Neural progenitor cell (in vitro differentiated cells): ENCODE measurements at regions not wholly inside any gene's neighbourhood (a gene's known extent, or its start where the extent isn't known, plus 50 kb on each side); places are given as distances from the start of the nearest gene placed in this dataset.
"Not testable (repeated sequence)": the region's sequence is repeated elsewhere in the genome, so short reads cannot be mapped to it uniquely, and the experiment has no call there.

Experiments used
- DNase-seq: peaks from one replicate; pipeline ENCODE4 v3.0.0-alpha.2; 2016; ENCODE audit warnings: low spot score
- H2AFZ ChIP-seq: fragments of 200-600 bp; sonication (generic); replicated peaks from 2 replicates; pipeline ENCODE4 v1.6.1; 2016; ENCODE audit warnings: antibody characterized with exemption
- H3F3A ChIP-seq: fragments of 200-600 bp; sonication (generic); 2 replicates; pipeline ENCODE4 v1.6.1; 2016; ENCODE audit warnings: antibody characterized with exemption, low read depth
- H3K27ac ChIP-seq: fragments of 200-600 bp; sonication (generic); 2 replicates; pipeline ENCODE4 v1.5.1; 2016; ENCODE audit warnings: mild to moderate bottlenecking
- H3K27me3 ChIP-seq: fragments of 200-600 bp; sonication (generic); 2 replicates; pipeline ENCODE4 v1.6.1; 2016; ENCODE audit warnings: mild to moderate bottlenecking, moderate library complexity
- H3K36me3 ChIP-seq: fragments of 200-600 bp; sonication (generic); 2 replicates; pipeline ENCODE4 v1.5.1; 2016
- H3K4me1 ChIP-seq: fragments of 200-600 bp; sonication (generic); 2 replicates; pipeline ENCODE4 v1.6.1; 2016; ENCODE audit warnings: mixed run types
- H3K4me2 ChIP-seq: fragments of 200-600 bp; sonication (generic); 2 replicates; pipeline ENCODE4 v1.6.1; 2016
- H3K4me3 ChIP-seq: fragments of 200-600 bp; sonication (generic); 2 replicates; pipeline ENCODE4 v1.5.1; 2016
- H3K79me2 ChIP-seq: fragments of 200-600 bp; sonication (generic); 2 replicates; pipeline ENCODE4 v1.6.1; 2016; ENCODE audit warnings: low read depth
- H3K9ac ChIP-seq: fragments of 200-600 bp; sonication (generic); 2 replicates; pipeline ENCODE4 v1.6.1; 2016
- H3K9me3 ChIP-seq: fragments of 200-600 bp; sonication (generic); 2 replicates; pipeline ENCODE4 v1.5.1; 2016; ENCODE audit warnings: low read depth
- H4K20me1 ChIP-seq: fragments of 200-600 bp; sonication (generic); 2 replicates; pipeline ENCODE4 v1.6.1; 2016; ENCODE audit warnings: low read depth
- H3K27ac Mint-ChIP-seq: 3 replicates; pipeline ENCODE4 v1.8.0; 2021; ENCODE audit warnings: mixed read lengths
- H3K27me3 Mint-ChIP-seq: 2 replicates; pipeline ENCODE4 v1.8.0; 2022; ENCODE audit warnings: low read depth, mild to moderate bottlenecking, inconsistent platforms, moderate library complexity, mixed read lengths; ENCODE audit not compliant: insufficient read depth
- H3K36me3 Mint-ChIP-seq: 3 replicates; pipeline ENCODE4 v1.8.0; 2021; ENCODE audit warnings: mixed read lengths
- H3K4me1 Mint-ChIP-seq: 3 replicates; pipeline ENCODE4 v1.8.0; 2021; ENCODE audit warnings: mixed read lengths
- H3K4me3 Mint-ChIP-seq: 3 replicates; pipeline ENCODE4 v1.8.0; 2021; ENCODE audit warnings: mild to moderate bottlenecking, moderate library complexity, mixed read lengths
- H3K9me3 Mint-ChIP-seq: 3 replicates; pipeline ENCODE4 v1.8.0; 2020; ENCODE audit warnings: mixed read lengths
- EZH2 ChIP-seq: fragments of 200-600 bp; sonication (generic); IDR thresholded peaks from 2 replicates; pipeline ENCODE4 v1.6.1; 2017; ENCODE audit warnings: antibody characterized with exemption, mild to moderate bottlenecking, moderate library complexity
- EZH2phosphoT487 ChIP-seq: fragments of 200-600 bp; sonication (generic); IDR thresholded peaks from 2 replicates; pipeline ENCODE4 v1.6.1; 2017; ENCODE audit warnings: antibody characterized with exemption
- TF ChIP-seq, protein P1 (sequence below): fragments of 200-600 bp; sonication (generic); IDR thresholded peaks from 2 replicates; pipeline ENCODE4 v1.5.1; 2017; ENCODE audit warnings: antibody characterized with exemption, mild to moderate bottlenecking

GRCh38 chr2:53033411-53033810, 734.2 kb upstream of the CHAC2 start:
- no peak overlapping the region for H3K4me3 Mint-ChIP-seq
- H3K4me1 ChIP-seq: no peaks in the 10 kb centered on the region
- H3K27ac ChIP-seq: no peak overlapping the region
- H3K4me2 ChIP-seq: no peak overlapping the region
- no peaks in the 10 kb centered on the region for H3K79me2 ChIP-seq
- no peaks in the 10 kb centered on the region for H4K20me1 ChIP-seq
- no peaks in the 10 kb centered on the region for H3K27me3 Mint-ChIP-seq
- TF ChIP-seq, protein P1, sequence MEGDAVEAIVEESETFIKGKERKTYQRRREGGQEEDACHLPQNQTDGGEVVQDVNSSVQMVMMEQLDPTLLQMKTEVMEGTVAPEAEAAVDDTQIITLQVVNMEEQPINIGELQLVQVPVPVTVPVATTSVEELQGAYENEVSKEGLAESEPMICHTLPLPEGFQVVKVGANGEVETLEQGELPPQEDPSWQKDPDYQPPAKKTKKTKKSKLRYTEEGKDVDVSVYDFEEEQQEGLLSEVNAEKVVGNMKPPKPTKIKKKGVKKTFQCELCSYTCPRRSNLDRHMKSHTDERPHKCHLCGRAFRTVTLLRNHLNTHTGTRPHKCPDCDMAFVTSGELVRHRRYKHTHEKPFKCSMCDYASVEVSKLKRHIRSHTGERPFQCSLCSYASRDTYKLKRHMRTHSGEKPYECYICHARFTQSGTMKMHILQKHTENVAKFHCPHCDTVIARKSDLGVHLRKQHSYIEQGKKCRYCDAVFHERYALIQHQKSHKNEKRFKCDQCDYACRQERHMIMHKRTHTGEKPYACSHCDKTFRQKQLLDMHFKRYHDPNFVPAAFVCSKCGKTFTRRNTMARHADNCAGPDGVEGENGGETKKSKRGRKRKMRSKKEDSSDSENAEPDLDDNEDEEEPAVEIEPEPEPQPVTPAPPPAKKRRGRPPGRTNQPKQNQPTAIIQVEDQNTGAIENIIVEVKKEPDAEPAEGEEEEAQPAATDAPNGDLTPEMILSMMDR: no peak
- TF ChIP-seq EZH2 (no peak), EZH2phosphoT487 (no peak)
- no peak overlapping the region for H2AFZ ChIP-seq
- no peak overlapping the region for H3K27ac Mint-ChIP-seq
- H3K9ac ChIP-seq: no peak overlapping the region
- no peaks in the 10 kb centered on the region for H3K9me3 Mint-ChIP-seq
- DNase-seq: no peak
- no peaks in the 10 kb centered on the region for H3K27me3 ChIP-seq
- H3F3A ChIP-seq: no peaks in the 10 kb centered on the region
- no peaks in the 10 kb centered on the region for H3K4me1 Mint-ChIP-seq
- no peaks in the 10 kb centered on the region for H3K36me3 ChIP-seq
- no peak overlapping the region for H3K4me3 ChIP-seq
- H3K9me3 ChIP-seq: no peaks in the 10 kb centered on the region
- H3K36me3 Mint-ChIP-seq: no peaks in the 10 kb centered on the region

DNA sequence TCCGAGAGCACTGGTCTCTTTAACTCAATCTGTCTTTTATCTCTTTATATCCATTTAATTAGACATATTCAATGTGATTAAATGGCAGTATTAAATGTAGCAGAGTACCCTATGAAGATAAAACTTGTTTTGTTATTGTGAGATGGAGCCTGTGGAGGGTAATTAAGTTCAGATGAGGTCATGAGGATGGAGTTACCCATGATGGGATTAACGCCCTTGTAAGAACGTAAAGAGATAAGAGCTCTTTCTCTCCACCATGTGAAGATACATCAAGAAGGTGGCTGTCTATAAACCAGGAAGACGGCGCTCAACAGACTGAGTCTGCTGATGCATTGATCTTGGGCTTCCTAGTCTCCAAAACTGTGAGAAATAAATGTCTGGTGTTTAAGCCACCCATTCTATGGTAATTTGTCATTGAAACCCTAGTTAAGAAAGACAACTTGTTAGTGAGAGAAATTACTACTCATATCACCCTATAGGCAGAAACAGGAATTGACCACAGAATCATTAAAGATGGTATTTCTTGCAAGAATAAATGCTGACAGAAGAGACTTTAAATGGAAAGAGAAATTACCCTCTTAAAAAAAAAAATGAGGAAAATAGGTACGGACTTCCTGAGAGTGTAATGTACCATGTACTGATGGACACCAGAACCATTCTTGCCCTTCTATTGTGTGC, 738.7 kb upstream of the CHAC2 start:
- H3K4me2 ChIP-seq: no peak overlapping the region
- H3K9ac ChIP-seq: no peak overlapping the region

GRCh38 chr2:53028225-53028624, 739.4 kb upstream of the CHAC2 start:
- Mint-ChIP-seq H3K27me3 (no peaks in the 10 kb centered on the region), H3K4me1 (no peaks in the 10 kb centered on the region), H3K4me3 (no peak overlapping the region), H3K9me3 (no peaks in the 10 kb centered on the region), H3K36me3 (no peaks in the 10 kb centered on the region), H3K27ac (no peak overlapping the region)
- H3K36me3 ChIP-seq: no peaks in the 10 kb centered on the region
- no peaks in the 10 kb centered on the region for H3K4me1 ChIP-seq
- H2AFZ ChIP-seq: no peak overlapping the region
- H3F3A ChIP-seq: no peaks in the 10 kb centered on the region
- H3K9ac ChIP-seq: no peak overlapping the region
- no peaks in the 10 kb centered on the region for H4K20me1 ChIP-seq
- H3K27me3 ChIP-seq: no peaks in the 10 kb centered on the region
- H3K4me3 ChIP-seq: no peak overlapping the region
- no peak for DNase-seq
- H3K4me2 ChIP-seq: no peak overlapping the region
- H3K79me2 ChIP-seq: no peaks in the 10 kb centered on the region
- H3K27ac ChIP-seq: no peak overlapping the region
- no peak for TF ChIP-seq EZH2phosphoT487
- no peak for TF ChIP-seq EZH2
- H3K9me3 ChIP-seq: no peaks in the 10 kb centered on the region

More for the DNA sequence above, 738.7 kb upstream of the CHAC2 start:
- Mint-ChIP-seq H3K4me1 (no peaks in the 10 kb centered on the region), H3K9me3 (no peaks in the 10 kb centered on the region), H3K27me3 (no peaks in the 10 kb centered on the region), H3K36me3 (no peaks in the 10 kb centered on the region), H3K4me3 (no peak overlapping the region), H3K27ac (no peak overlapping the region)
- Histone ChIP-seq H3K36me3 (no peaks in the 10 kb centered on the region), H3K79me2 (no peaks in the 10 kb centered on the region), H3K27me3 (no peaks in the 10 kb centered on the region), H3F3A (no peaks in the 10 kb centered on the region), H3K4me3 (no peak overlapping the region), H3K27ac (no peak overlapping the region), H3K9me3 (no peaks in the 10 kb centered on the region), H4K20me1 (no peaks in the 10 kb centered on the region), H3K4me1 (no peaks in the 10 kb centered on the region), H2AFZ (no peak overlapping the region)
- DNase-seq: no peak
- TF ChIP-seq, protein P1: peak; percentile 13
- TF ChIP-seq EZH2phosphoT487: no peak
- TF ChIP-seq EZH2: no peak

DNA sequence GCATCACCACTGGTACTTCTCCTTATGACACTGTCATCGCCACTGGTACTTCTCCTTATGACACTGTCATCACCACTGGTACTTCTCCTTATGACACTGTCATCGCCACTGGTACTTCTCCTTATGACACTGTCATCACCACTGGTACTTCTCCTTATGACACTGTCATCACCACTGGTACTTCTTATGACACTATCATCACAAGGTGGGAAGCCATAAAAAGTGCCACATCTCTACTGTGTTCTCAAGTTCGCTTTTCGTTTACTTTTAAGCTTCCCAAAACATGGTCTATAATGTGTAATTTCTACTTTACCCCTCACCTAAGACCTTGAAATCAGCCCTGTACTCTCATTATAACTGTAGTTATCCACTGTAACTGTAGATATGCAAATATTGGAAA, 745.4 kb upstream of the CHAC2 start:
- H3K27me3 ChIP-seq, H3K27ac Mint-ChIP-seq, H3F3A ChIP-seq, H3K9ac ChIP-seq, H3K9me3 ChIP-seq, H3K36me3 ChIP-seq, H2AFZ ChIP-seq, H3K9me3 Mint-ChIP-seq, H3K4me3 Mint-ChIP-seq, H3K4me1 ChIP-seq, H3K79me2 ChIP-seq, H3K36me3 Mint-ChIP-seq, H3K27ac ChIP-seq, H3K4me1 Mint-ChIP-seq, H4K20me1 ChIP-seq, H3K27me3 Mint-ChIP-seq, H3K4me2 ChIP-seq, DNase-seq, H3K4me3 ChIP-seq: not testable (repeated sequence)
